Sigmoid colon (tissue), 6 donors: ENCODE measurements at regions not wholly inside any gene's neighbourhood (a gene's known extent, or its start where the extent isn't known, plus 50 kb on each side); places are given as distances from the start of the nearest gene placed in this dataset.

ENCODE experiments used
- DNase-seq: peaks from one replicate; pipeline ENCODE4 v3.0.0-alpha.2; 2019
- H3K27ac ChIP-seq, 4 donors: fragments of 200-600 bp; sonication (generic); one replicate each; pipeline ENCODE4 v1.5.1; 2016 to 2019; ENCODE audit warnings: mild to moderate bottlenecking in 1 of 4
- H3K27me3 ChIP-seq, 3 donors: fragments of 200-600 bp; sonication (generic); one replicate each; pipeline ENCODE4 v1.5.1; 2019; ENCODE audit warnings: mild to moderate bottlenecking in 1 of 3
- H3K36me3 ChIP-seq, 4 donors: fragments of 200-600 bp; sonication (generic); one replicate each; pipeline ENCODE4 v1.5.1; 2016 to 2019
- H3K4me1 ChIP-seq, 4 donors: fragments of 200-600 bp; sonication (generic); one replicate each; pipeline ENCODE4 v1.5.1; 2017 to 2019
- H3K4me3 ChIP-seq, 4 donors: fragments of 200-600 bp; sonication (generic); one replicate each; pipeline ENCODE4 v1.5.1; 2017 to 2019; ENCODE audit warnings: mild to moderate bottlenecking in 2 of 4, moderate library complexity in 1 of 4
- H3K9me3 ChIP-seq, 4 donors: fragments of 200-600 bp in 3 of 4; sonication (generic) in 3 of 4; one replicate each; pipeline versions ENCODE4 v1.5.1 to v1.6.1; 2013 to 2019
- EP300 ChIP-seq, 4 donors: sonication (generic); formaldehyde crosslinking; IDR thresholded peaks; one replicate each; pipeline ENCODE4 v1.6.1; 2017; ENCODE audit warnings: antibody characterized with exemption in 4 of 4
- POLR2A ChIP-seq, 2 donors: fragments of 450-650 bp; IDR thresholded peaks; one replicate each; pipeline ENCODE4 v1.6.1; 2016; ENCODE audit warnings: antibody characterized with exemption in 2 of 2, mild to moderate bottlenecking in 2 of 2, moderate library complexity in 2 of 2
- POLR2AphosphoS5 ChIP-seq, 4 donors: sonication (generic); formaldehyde crosslinking; IDR thresholded peaks; one replicate each; pipeline ENCODE4 v1.6.1; 2017; ENCODE audit warnings: antibody characterized with exemption in 4 of 4
- WGBS, 2 donors: extraction: QIAGEN DNeasy Blood & Tissue Kit; methylation state at CpG; one replicate each; pipeline ENCODE4 v1.1.7; 2013; 5-methylcytosine and 5-hydroxymethylcytosine counted together
- intact Hi-C: fragments of 100-400 bp; cut with DNase I; formaldehyde crosslinking; loops from one replicate; pipeline ENCODE4 v1.15.1; 2023
- TF ChIP-seq, protein P1 (sequence below), 4 experiments: fragments of 450-650 bp in 3 of 4; fragments of 200-600 bp in 1 of 4; IDR thresholded peaks; one replicate each; pipeline ENCODE4 v1.5.1; 2016 to 2019; ENCODE audit warnings: antibody characterized with exemption in 4 of 4, mild to moderate bottlenecking in 3 of 4, moderate library complexity in 2 of 4
- donor health status: healthy with polysubstance abuse.
- donor health status: healthy.

DNA sequence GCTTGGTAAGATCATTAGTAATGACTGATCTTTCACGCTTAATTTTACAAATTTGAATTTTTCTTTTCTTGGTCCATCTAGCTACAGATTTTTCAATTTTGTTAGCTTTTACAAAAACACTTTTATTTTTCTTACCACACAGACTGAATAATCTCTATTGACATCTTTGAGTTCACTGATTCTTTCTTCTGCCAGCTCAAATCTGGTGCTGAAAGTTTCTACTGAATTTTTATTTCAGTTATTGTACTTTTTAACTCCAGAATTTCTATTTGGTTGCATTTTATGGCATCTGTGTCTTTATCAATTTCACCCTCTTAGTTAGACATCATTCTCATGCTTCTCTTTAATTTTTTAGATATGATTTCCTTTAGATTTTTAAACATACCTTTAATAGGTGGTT is 584.7 kb downstream of the LMO4 start:
- H3K27ac ChIP-seq = no peak overlapping the region
- no peaks in the 10 kb centered on the region for H3K36me3 ChIP-seq
- H3K27me3 ChIP-seq = no peaks in the 10 kb centered on the region
- intact Hi-C loops = no loop called here
- H3K4me1 ChIP-seq = peaks cover 0 to 2% (median under 1%) of the 10 kb centered on the region in 4 donors
- DNase-seq = no peak
- no peak overlapping the region for H3K4me3 ChIP-seq
- no peak for TF ChIP-seq EP300 (IDR thresholded peaks at IDR 0.05)
- no peak for TF ChIP-seq POLR2AphosphoS5 (IDR thresholded peaks at IDR 0.05)
- TF ChIP-seq POLR2A (IDR thresholded peaks at IDR 0.05) = no peak
- TF ChIP-seq, protein P1, sequence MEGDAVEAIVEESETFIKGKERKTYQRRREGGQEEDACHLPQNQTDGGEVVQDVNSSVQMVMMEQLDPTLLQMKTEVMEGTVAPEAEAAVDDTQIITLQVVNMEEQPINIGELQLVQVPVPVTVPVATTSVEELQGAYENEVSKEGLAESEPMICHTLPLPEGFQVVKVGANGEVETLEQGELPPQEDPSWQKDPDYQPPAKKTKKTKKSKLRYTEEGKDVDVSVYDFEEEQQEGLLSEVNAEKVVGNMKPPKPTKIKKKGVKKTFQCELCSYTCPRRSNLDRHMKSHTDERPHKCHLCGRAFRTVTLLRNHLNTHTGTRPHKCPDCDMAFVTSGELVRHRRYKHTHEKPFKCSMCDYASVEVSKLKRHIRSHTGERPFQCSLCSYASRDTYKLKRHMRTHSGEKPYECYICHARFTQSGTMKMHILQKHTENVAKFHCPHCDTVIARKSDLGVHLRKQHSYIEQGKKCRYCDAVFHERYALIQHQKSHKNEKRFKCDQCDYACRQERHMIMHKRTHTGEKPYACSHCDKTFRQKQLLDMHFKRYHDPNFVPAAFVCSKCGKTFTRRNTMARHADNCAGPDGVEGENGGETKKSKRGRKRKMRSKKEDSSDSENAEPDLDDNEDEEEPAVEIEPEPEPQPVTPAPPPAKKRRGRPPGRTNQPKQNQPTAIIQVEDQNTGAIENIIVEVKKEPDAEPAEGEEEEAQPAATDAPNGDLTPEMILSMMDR (IDR thresholded peaks at IDR 0.05) = no peak
- 99% methylated on average over 1 of the region's 1 CpG for WGBS, 2 donors
- no peaks in the 10 kb centered on the region for H3K9me3 ChIP-seq

- TF ChIP-seq, protein P1 (IDR thresholded peaks at IDR 0.05) = no peak
- TF ChIP-seq POLR2AphosphoS5 (IDR thresholded peaks at IDR 0.05) = no peak
- Histone ChIP-seq H3K4me3 (no peak overlapping the region), H3K9me3 (no peaks in the 10 kb centered on the region), H3K27ac (no peak overlapping the region), H3K4me1 (peaks cover 0 to 5% (median 2%) of the 10 kb centered on the region in 4 donors), H3K36me3 (no peaks in the 10 kb centered on the region), H3K27me3 (no peaks in the 10 kb centered on the region)
- DNase-seq = no peak
- intact Hi-C loops = no loop called here
Measured at GRCh38 chr1:87914396-87914795, 585.7 kb downstream of the LMO4 start.

- TF ChIP-seq, protein P1 (IDR thresholded peaks at IDR 0.05) = no peak
- no peak for TF ChIP-seq POLR2A (IDR thresholded peaks at IDR 0.05)
- TF ChIP-seq EP300 (IDR thresholded peaks at IDR 0.05) = no peak
- no peak for TF ChIP-seq POLR2AphosphoS5 (IDR thresholded peaks at IDR 0.05)
- H3K9me3 ChIP-seq = no peaks in the 10 kb centered on the region
Measured at GRCh38 chr1:87915771-87916170, 587.1 kb downstream of the LMO4 start.

DNA sequence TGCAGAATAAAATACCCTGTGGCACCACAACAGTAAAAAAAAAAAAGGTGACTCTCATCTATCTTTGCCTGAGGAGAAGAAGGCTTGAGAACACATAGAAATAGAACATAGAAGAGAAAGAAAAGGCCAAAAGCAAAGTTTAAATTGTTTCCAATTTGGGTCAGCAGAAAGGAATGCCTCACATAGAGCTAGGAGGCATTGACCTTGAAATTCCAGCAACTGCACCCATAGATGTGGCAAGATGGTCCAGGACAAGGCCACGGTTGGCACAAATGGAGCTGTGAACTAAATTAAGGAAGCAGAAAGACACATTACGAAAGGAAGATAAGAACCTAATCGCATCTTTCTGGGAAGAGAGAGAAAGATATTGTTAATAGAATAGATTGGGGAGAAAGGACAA is 588.3 kb downstream of the LMO4 start:
- Histone ChIP-seq H3K36me3 (no peaks in the 10 kb centered on the region), H3K4me1 (peaks cover 0 to 5% (median 2%) of the 10 kb centered on the region in 4 donors), H3K9me3 (no peaks in the 10 kb centered on the region), H3K4me3 (no peak overlapping the region), H3K27ac (no peak overlapping the region), H3K27me3 (no peaks in the 10 kb centered on the region)
- 94% methylated on average over 3 of the region's 3 CpGs for WGBS, 2 donors
- intact Hi-C loops = no loop called here
- TF ChIP-seq EP300 (IDR thresholded peaks at IDR 0.05) = no peak
- no peak for TF ChIP-seq POLR2A (IDR thresholded peaks at IDR 0.05)
- TF ChIP-seq POLR2AphosphoS5 (IDR thresholded peaks at IDR 0.05) = no peak
- TF ChIP-seq, protein P1 (IDR thresholded peaks at IDR 0.05) = no peak
- DNase-seq = no peak

More at GRCh38 chr1:87915771-87916170, 587.1 kb downstream of the LMO4 start:
- H3K4me1 ChIP-seq = peaks cover 0 to 5% (median 2%) of the 10 kb centered on the region in 4 donors
- intact Hi-C loops = no loop called here
- DNase-seq = no peak
- H3K27me3 ChIP-seq = no peaks in the 10 kb centered on the region
- 97% methylated on average over 2 of the region's 2 CpGs for WGBS, 2 donors
- H3K4me3 ChIP-seq = no peak overlapping the region
- no peaks in the 10 kb centered on the region for H3K36me3 ChIP-seq
- no peak overlapping the region for H3K27ac ChIP-seq

- Histone ChIP-seq H3K4me3 (no peak overlapping the region), H3K27me3 (no peaks in the 10 kb centered on the region), H3K36me3 (no peaks in the 10 kb centered on the region), H3K9me3 (no peaks in the 10 kb centered on the region), H3K27ac (peak overlapping the region in 2 of 4 donors; percentile 21 to 22), H3K4me1 (peaks cover 0 to 5% (median 2%) of the 10 kb centered on the region in 4 donors)
- no peak for DNase-seq
- TF ChIP-seq POLR2A (IDR thresholded peaks at IDR 0.05) (no peak), POLR2AphosphoS5 (IDR thresholded peaks at IDR 0.05) (no peak), EP300 (IDR thresholded peaks at IDR 0.05) (no peak)
- TF ChIP-seq, protein P1 (IDR thresholded peaks at IDR 0.05) = no peak
- WGBS, 2 donors = 51 to 67% methylated on average over 1 of the region's 1 CpG
- intact Hi-C loops = no loop called here
Measured at GRCh38 chr1:87918398-87918797, 589.7 kb downstream of the LMO4 start.
